ENCODE measurements at regions not wholly inside any gene's neighbourhood (a gene's known extent, or its start where the extent isn't known, plus 50 kb on each side); places are given as distances from the start of the nearest gene placed in this dataset.

DNA sequence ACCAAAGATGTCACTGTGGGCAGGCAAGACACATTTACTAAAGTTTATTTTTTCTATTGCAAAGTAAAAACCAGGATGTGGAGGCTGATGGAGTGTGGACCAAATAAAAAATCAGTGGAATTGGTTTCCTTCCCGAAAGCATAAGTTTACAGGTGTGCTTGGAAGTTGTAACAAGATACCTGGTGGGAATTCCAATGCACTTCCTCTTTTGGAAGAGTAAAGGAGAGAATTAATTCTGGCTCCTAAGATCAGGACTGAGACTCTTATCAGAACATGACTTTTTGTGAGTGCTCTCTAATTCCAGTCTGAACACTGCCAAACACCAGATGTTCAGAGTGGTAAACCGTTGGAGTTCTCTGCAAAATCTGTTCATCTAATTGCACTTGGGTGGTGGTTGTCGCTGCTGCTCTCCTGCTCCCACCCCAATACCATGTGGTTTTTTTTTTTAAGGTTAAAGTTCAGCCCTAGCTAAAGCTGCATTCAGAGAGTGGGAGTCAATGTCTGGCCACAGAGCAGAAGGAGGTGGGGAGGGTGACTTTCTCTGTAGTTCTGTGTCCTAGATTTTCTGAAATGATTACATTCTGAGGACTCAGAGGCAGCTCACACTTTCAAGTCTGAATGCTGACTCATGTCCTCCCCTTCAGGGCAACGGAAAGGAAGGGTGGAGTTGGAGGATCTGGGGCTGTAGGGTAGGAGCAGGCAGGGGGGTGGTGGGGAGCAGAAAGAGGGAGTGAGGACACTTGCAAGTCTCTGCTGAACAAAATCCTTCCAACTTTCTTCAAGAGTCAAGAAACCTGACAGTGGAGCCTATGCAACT lies 275.8 kb upstream of the PRDM1 start:
- 62% methylated on average over 4 of the region's 4 CpGs for WGBS
- Histone ChIP-seq H3K4me3 (ENCODE audit: low read depth in 1 of 3, low read length in 3 of 3) (no peak overlapping the region), H3K36me3 (ENCODE audit: control insufficient read depth in 4 of 4, insufficient read depth in 3 of 4, low read depth in 1 of 4, low read length in 3 of 4) (no peaks in the 10 kb centered on the region), H3K9ac (ENCODE audit: low read depth in 1 of 2, low read length in 2 of 2) (no peak overlapping the region), H3K4me1 (ENCODE audit: control insufficient read depth in 4 of 4, insufficient read depth in 4 of 4, low read length in 3 of 4) (peaks cover 2 to 18% (median 4%) of the 10 kb centered on the region in 4 donors), H3K27me3 (ENCODE audit: control insufficient read depth in 4 of 4, insufficient read depth in 4 of 4, low read length in 3 of 4) (no peaks in the 10 kb centered on the region), H3K27ac (ENCODE audit: low read depth in 1 of 2, low read length in 2 of 2) (no peak overlapping the region), H3K9me3 (ENCODE audit: control insufficient read depth in 4 of 4, low read length in 3 of 4) (no peaks in the 10 kb centered on the region)
- DNase-seq (ENCODE audit: low spot score) = no peak
- TF ChIP-seq FOXA2 (IDR thresholded peaks at IDR 0.05) = no peak
- TF ChIP-seq, protein P1, sequence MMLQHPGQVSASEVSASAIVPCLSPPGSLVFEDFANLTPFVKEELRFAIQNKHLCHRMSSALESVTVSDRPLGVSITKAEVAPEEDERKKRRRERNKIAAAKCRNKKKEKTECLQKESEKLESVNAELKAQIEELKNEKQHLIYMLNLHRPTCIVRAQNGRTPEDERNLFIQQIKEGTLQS (IDR thresholded peaks at IDR 0.05) = no peak
- TF ChIP-seq, protein P2, sequence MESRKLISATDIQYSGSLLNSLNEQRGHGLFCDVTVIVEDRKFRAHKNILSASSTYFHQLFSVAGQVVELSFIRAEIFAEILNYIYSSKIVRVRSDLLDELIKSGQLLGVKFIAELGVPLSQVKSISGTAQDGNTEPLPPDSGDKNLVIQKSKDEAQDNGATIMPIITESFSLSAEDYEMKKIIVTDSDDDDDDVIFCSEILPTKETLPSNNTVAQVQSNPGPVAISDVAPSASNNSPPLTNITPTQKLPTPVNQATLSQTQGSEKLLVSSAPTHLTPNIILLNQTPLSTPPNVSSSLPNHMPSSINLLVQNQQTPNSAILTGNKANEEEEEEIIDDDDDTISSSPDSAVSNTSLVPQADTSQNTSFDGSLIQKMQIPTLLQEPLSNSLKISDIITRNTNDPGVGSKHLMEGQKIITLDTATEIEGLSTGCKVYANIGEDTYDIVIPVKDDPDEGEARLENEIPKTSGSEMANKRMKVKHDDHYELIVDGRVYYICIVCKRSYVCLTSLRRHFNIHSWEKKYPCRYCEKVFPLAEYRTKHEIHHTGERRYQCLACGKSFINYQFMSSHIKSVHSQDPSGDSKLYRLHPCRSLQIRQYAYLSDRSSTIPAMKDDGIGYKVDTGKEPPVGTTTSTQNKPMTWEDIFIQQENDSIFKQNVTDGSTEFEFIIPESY (IDR thresholded peaks at IDR 0.05) = no peak

DNA sequence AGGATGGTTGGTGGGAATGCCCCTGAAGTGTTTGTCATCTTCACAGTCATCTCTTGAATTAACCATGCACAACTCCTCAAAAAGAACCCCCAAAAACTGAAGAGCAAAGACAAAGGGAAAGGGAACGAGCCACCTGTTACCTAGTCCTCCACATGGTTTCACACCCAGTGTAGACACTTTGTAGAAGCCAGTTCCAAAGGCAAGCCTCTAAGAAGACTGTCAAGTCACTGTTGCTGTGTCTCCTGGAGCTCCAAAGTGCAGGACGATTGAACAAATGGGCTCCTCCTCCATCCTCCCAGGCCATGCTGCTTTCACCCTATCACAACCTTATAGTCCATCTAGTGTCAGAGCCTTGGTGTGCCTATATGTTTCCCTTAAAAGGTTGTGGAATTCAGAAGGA lies 277.6 kb upstream of the PRDM1 start:
- Histone ChIP-seq H3K36me3 (ENCODE audit: control insufficient read depth in 4 of 4, insufficient read depth in 3 of 4, low read depth in 1 of 4, low read length in 3 of 4) (no peaks in the 10 kb centered on the region), H3K4me1 (ENCODE audit: control insufficient read depth in 4 of 4, insufficient read depth in 4 of 4, low read length in 3 of 4) (peaks cover 2 to 28% (median 10%) of the 10 kb centered on the region in 4 donors), H3K27me3 (ENCODE audit: control insufficient read depth in 4 of 4, insufficient read depth in 4 of 4, low read length in 3 of 4) (no peaks in the 10 kb centered on the region), H3K27ac (ENCODE audit: low read depth in 1 of 2, low read length in 2 of 2) (no peak overlapping the region), H3K4me3 (ENCODE audit: low read depth in 1 of 3, low read length in 3 of 3) (no peak overlapping the region), H3K9me3 (ENCODE audit: control insufficient read depth in 4 of 4, low read length in 3 of 4) (no peaks in the 10 kb centered on the region), H3K9ac (ENCODE audit: low read depth in 1 of 2, low read length in 2 of 2) (no peak overlapping the region)
- 94% methylated on average over 2 of the region's 2 CpGs for WGBS
- no peak for DNase-seq (ENCODE audit: low spot score)
- TF ChIP-seq GABPA (IDR thresholded peaks at IDR 0.05 in 1 of 2, conservative IDR thresholded peaks at IDR 0.05 in 1 of 2) (no peak), TAF1 (conservative IDR thresholded peaks at IDR 0.05) (no peak), FOXA2 (IDR thresholded peaks at IDR 0.05) (no peak), YY1 (IDR thresholded peaks at IDR 0.05) (no peak), HNF4A (conservative IDR thresholded peaks at IDR 0.05) (no peak), FOXA1 (IDR thresholded peaks at IDR 0.05) (no peak), RXRA (IDR thresholded peaks at IDR 0.05) (no peak), HNF4G (IDR thresholded peaks at IDR 0.05) (no peak), RAD21 (IDR thresholded peaks at IDR 0.05) (no peak)
- TF ChIP-seq, protein P3, sequence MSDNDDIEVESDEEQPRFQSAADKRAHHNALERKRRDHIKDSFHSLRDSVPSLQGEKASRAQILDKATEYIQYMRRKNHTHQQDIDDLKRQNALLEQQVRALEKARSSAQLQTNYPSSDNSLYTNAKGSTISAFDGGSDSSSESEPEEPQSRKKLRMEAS (IDR thresholded peaks at IDR 0.05) = no peak
- TF ChIP-seq, protein P2 (IDR thresholded peaks at IDR 0.05) = no peak
- TF ChIP-seq, protein P1 (IDR thresholded peaks at IDR 0.05) = no peak
